ENCODE measurements at regions not wholly inside any gene's neighbourhood (a gene's known extent, or its start where the extent isn't known, plus 50 kb on each side); places are given as distances from the start of the nearest gene placed in this dataset.

DNA sequence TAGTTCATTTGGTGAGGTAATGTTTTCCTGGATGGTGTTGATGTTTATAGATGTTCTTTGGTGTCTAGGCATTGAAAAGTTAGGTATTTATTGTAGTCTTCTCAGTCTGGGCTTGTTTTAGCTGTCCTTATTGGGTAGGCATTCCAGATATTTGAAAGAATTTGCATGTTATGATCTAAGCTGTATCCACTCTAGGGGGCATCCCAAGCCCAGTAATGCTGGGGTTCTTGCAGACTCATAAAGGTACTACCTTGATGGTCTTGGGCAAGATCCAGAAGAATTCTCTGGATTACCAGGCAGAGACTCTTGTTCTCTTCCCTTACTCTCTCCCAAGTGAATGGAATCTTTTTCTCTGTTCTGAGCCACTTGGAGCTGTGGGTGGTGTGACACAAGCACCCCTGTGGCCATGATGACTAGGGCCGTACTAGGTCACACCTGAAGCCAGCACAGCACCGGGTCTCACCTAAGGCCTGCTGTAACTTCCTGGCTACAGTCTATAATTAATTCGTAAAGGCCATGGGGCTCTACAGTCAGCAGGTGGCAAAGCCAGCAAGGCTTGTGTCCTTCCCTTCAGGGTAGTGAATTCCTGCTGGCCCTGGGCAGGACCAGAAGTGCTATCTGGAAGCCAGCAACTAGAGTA lies 74.8 kb upstream of the PDE4B start:
- WGBS, 4 donors: 75 to 91% (median 80%) methylated on average over 3 of the region's 3 CpGs
- TF ChIP-seq, protein P1, sequence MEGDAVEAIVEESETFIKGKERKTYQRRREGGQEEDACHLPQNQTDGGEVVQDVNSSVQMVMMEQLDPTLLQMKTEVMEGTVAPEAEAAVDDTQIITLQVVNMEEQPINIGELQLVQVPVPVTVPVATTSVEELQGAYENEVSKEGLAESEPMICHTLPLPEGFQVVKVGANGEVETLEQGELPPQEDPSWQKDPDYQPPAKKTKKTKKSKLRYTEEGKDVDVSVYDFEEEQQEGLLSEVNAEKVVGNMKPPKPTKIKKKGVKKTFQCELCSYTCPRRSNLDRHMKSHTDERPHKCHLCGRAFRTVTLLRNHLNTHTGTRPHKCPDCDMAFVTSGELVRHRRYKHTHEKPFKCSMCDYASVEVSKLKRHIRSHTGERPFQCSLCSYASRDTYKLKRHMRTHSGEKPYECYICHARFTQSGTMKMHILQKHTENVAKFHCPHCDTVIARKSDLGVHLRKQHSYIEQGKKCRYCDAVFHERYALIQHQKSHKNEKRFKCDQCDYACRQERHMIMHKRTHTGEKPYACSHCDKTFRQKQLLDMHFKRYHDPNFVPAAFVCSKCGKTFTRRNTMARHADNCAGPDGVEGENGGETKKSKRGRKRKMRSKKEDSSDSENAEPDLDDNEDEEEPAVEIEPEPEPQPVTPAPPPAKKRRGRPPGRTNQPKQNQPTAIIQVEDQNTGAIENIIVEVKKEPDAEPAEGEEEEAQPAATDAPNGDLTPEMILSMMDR (IDR thresholded peaks at IDR 0.05): no peak
- TF ChIP-seq POLR2A (IDR thresholded peaks at IDR 0.05): no peak
- H3K9me3 ChIP-seq: no peaks in the 10 kb centered on the region
- H3K4me3 ChIP-seq: no peak overlapping the region
- DNase-seq (no peak), ATAC-seq (no peak)
- H3K4me1 ChIP-seq: no peaks in the 10 kb centered on the region
- H3K27me3 ChIP-seq: no peaks in the 10 kb centered on the region
- intact Hi-C loops (cut with DNase I): no loop called here
- H3K27ac ChIP-seq: no peak overlapping the region
- H3K36me3 ChIP-seq: no peaks in the 10 kb centered on the region

GRCh38 chr1:65719391-65719790 lies 73.3 kb upstream of the PDE4B start:
- DNase-seq: no peak
- ATAC-seq: no peak
- Histone ChIP-seq H3K4me3 (no peak overlapping the region), H3K4me1 (no peaks in the 10 kb centered on the region), H3K36me3 (no peaks in the 10 kb centered on the region), H3K9me3 (no peaks in the 10 kb centered on the region), H3K27me3 (no peaks in the 10 kb centered on the region), H3K27ac (no peak overlapping the region)
- intact Hi-C loops (cut with DNase I): no loop called here
- TF ChIP-seq, protein P1 (IDR thresholded peaks at IDR 0.05): no peak
- TF ChIP-seq POLR2A (IDR thresholded peaks at IDR 0.05): no peak
- WGBS, 4 donors: 68 to 92% (median 88%) methylated on average over 5 of the region's 5 CpGs

- Histone ChIP-seq H3K9me3 (no peaks in the 10 kb centered on the region), H3K4me1 (no peaks in the 10 kb centered on the region), H3K27me3 (no peaks in the 10 kb centered on the region), H3K36me3 (no peaks in the 10 kb centered on the region), H3K4me3 (no peak overlapping the region), H3K27ac (no peak overlapping the region)
- intact Hi-C loops (cut with DNase I): no loop called here
- DNase-seq (no peak), ATAC-seq (no peak)
- 89 to 95% (median 92%) methylated on average over 5 of the region's 5 CpGs for WGBS, 4 donors
- TF ChIP-seq, protein P1 (IDR thresholded peaks at IDR 0.05): no peak
- no peak for TF ChIP-seq POLR2A (IDR thresholded peaks at IDR 0.05)
Measured at GRCh38 chr1:65722461-65722860, 70.2 kb upstream of the PDE4B start.

DNA sequence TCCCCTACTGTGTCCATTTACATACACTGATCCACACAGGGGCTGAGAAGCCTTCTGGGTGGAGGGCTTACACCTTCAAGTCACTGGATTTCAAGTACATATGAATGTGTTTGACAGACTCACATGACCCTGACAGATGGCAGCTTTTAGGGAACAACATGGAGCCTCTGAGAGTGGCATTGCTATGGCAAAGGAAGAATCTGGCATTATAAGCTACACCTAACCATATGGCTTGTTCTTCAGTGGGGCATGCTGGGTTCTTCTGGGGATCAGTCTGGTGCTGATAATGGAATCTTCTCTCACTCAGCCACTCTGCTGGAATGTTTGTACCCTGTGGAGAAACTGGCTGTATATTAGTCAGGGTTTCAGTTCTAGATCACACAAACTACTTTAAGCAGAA lies 68.5 kb upstream of the PDE4B start:
- Histone ChIP-seq H3K27me3 (no peaks in the 10 kb centered on the region), H3K36me3 (no peaks in the 10 kb centered on the region), H3K9me3 (no peaks in the 10 kb centered on the region), H3K4me1 (no peaks in the 10 kb centered on the region), H3K4me3 (no peak overlapping the region), H3K27ac (no peak overlapping the region)
- TF ChIP-seq, protein P1 (IDR thresholded peaks at IDR 0.05): no peak
- TF ChIP-seq POLR2A (IDR thresholded peaks at IDR 0.05): no peak
- DNase-seq (no peak), ATAC-seq (no peak)
- intact Hi-C loops (cut with DNase I): no loop called here

Data from heart left ventricle (tissue), 16 donors.